CMK (cell line): ENCODE measurements at regions not wholly inside any gene's neighbourhood (a gene's known extent, or its start where the extent isn't known, plus 50 kb on each side); places are given as distances from the start of the nearest gene placed in this dataset.
A peak's percentile ranks its signal among the peaks of the same experiment; 100 is the strongest.
"Not testable (repeated sequence)": the region's sequence is repeated elsewhere in the genome, so short reads cannot be mapped to it uniquely, and the experiment has no call there.

Source experiments
- DNase-seq: peaks from one replicate; pipeline ENCODE4 v3.0.0-alpha.2; 2010; ENCODE audit warnings: low read depth

- no peak for DNase-seq
Measured at GRCh38 chrX:130467936-130468335, 66.1 kb downstream of the RBMX2 start.

- no peak for DNase-seq
Measured at GRCh38 chrX:130468395-130468923, 66.7 kb downstream of the RBMX2 start.

GRCh38 chrX:130482871-130483270, 81.1 kb downstream of the RBMX2 start:
- DNase-seq, result no peak

- no peak for DNase-seq
Measured at GRCh38 chrX:130485870-130486269, 84.1 kb downstream of the RBMX2 start.

- DNase-seq, result not testable (repeated sequence)
Measured at GRCh38 chrX:130495502-130495901, 93.7 kb downstream of the RBMX2 start.

- no peak for DNase-seq
Measured at GRCh38 chrX:130497531-130497930, 95.7 kb downstream of the RBMX2 start.

GRCh38 chrX:130498653-130499274, 97.0 kb downstream of the RBMX2 start:
- DNase-seq, result no peak

GRCh38 chrX:130502016-130502570, 100.3 kb downstream of the RBMX2 start:
- no peak for DNase-seq

- DNase-seq, result no peak
Measured at GRCh38 chrX:130504019-130504418, 102.2 kb downstream of the RBMX2 start.

- DNase-seq, result no peak
Measured at GRCh38 chrX:130507015-130507414, 105.2 kb downstream of the RBMX2 start.

- DNase-seq, result not testable (repeated sequence)
Measured at GRCh38 chrX:130512534-130512933, 110.7 kb downstream of the RBMX2 start.

GRCh38 chrX:130516123-130516522, 114.3 kb downstream of the RBMX2 start:
- DNase-seq, result no peak

- peak; percentile 36 for DNase-seq
Measured at GRCh38 chrX:130523460-130524394, 121.9 kb downstream of the RBMX2 start.

- no peak for DNase-seq
Measured at GRCh38 chrX:130524476-130525194, 122.8 kb downstream of the RBMX2 start.

GRCh38 chrX:130529531-130529930, 127.7 kb downstream of the RBMX2 start:
- DNase-seq, result no peak

GRCh38 chrX:130531066-130531465, 129.3 kb downstream of the RBMX2 start:
- no peak for DNase-seq

GRCh38 chrX:130539721-130540321, 138.0 kb downstream of the RBMX2 start:
- peak; percentile 8 for DNase-seq

GRCh38 chrX:130543603-130544325, 142.0 kb downstream of the RBMX2 start:
- no peak for DNase-seq

- DNase-seq, result no peak
Measured at GRCh38 chrX:130545796-130546195, 144.0 kb downstream of the RBMX2 start.

GRCh38 chrX:130549382-130549781, 147.6 kb downstream of the RBMX2 start:
- not testable (repeated sequence) for DNase-seq

GRCh38 chrX:130550351-130550750, 148.6 kb downstream of the RBMX2 start:
- DNase-seq, result no peak
